GM12874 (cell line): ENCODE measurements at regions not wholly inside any gene's neighbourhood (a gene's known extent, or its start where the extent isn't known, plus 50 kb on each side); places are given as distances from the start of the nearest gene placed in this dataset.

Experiments used
- TF ChIP-seq, protein P1 (sequence below): IDR thresholded peaks from 2 replicates; pipeline ENCODE4 v1.5.1; 2011; ENCODE audit warnings: low read depth, mild to moderate bottlenecking, control low read depth, low read length, moderate library complexity; ENCODE audit not compliant: insufficient read depth

DNA sequence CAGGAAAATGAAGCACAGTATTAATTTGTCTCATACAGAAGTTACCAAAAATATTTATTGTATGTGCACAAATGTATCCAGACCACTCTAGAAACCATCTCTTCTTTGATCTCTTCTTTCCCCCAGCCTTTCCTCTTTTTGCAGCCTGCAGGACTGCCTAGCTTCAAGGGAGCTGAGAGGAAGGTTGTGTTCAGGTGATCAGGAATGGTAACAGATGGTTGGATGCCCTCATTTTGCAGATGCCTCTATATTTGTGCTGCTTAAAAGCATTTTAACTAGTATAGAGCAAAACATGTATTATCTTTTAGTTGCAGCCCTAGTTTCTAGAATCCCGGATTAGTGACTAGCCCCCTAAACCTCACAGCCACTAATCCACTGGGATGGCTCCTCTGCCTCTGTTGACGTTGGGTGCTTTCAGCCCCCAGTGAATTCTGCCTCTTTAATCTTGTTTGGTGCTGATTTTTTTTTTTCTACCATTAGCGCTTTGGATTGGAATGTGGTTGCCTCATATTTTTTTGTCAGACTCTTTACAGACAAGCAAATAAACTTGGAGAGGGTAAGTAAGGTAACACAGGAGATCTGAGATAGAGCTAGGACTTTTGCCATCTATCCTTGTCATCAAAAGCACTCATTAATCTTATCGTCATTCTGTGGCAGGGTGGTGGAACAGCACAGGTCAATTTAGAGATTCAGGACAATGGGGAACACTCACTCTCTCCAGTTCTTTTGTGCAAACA lies 103.8 kb upstream of the NDUFV2 start:
- TF ChIP-seq, protein P1, sequence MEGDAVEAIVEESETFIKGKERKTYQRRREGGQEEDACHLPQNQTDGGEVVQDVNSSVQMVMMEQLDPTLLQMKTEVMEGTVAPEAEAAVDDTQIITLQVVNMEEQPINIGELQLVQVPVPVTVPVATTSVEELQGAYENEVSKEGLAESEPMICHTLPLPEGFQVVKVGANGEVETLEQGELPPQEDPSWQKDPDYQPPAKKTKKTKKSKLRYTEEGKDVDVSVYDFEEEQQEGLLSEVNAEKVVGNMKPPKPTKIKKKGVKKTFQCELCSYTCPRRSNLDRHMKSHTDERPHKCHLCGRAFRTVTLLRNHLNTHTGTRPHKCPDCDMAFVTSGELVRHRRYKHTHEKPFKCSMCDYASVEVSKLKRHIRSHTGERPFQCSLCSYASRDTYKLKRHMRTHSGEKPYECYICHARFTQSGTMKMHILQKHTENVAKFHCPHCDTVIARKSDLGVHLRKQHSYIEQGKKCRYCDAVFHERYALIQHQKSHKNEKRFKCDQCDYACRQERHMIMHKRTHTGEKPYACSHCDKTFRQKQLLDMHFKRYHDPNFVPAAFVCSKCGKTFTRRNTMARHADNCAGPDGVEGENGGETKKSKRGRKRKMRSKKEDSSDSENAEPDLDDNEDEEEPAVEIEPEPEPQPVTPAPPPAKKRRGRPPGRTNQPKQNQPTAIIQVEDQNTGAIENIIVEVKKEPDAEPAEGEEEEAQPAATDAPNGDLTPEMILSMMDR = no peak

DNA sequence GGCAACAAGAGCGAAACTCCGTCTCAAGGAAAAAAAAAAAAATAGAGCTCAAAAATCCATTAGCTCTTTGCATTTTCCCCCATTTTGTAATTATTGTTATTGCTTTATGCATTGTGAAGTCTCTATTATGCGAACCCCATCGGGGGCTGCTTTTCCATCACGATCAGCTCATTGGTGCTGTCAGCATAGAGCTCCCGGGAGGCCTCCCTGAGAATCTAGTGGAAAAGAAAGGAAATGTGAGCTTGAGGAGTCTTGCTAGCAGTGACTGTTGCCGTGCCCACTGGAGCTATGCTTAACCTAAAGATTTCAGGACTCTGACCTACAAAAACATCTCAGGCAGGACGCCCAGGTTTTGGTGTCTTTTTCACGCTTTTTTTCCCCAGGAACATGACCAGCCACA lies 102.6 kb upstream of the NDUFV2 start:
- TF ChIP-seq, protein P1 = no peak

DNA sequence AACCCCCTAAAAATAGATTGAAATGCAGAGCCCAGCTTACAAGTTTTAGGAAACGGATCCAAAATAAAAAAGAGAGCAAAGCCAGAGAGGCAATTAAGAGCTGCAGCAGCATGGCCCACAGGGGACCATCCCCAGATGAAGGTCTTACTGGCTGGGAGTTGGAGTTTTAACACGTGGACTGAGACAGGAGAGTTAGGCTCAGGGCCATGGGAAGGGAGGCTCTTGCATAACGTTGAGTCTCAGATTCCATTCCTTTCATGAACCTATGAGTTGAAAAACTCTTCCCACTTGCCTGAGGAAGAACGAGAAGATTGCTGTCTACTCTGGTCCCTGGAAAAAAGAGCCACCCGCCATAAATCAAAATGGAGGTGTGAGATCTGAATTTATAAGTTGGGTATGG lies 101.8 kb upstream of the NDUFV2 start:
- TF ChIP-seq, protein P1 = no peak

DNA sequence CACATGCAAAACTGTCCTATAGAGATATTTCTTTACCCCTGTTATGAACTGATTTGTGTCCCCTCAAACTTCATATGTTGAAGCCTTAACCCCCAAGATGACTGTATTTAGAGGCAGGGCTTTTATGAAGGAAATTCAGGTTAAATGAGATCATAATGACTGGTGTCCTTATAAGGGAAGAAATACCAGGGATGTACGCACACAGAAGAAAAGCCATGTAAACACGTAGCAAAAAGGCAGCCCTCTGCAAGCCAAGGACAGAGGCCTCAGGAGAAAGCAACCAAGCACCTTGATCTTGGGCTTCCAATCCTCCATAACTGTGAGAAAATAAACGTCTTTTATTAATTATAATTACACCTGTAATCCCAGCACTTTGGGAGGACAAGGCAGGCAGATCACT lies 101.3 kb upstream of the NDUFV2 start:
- TF ChIP-seq, protein P1 = no peak

DNA sequence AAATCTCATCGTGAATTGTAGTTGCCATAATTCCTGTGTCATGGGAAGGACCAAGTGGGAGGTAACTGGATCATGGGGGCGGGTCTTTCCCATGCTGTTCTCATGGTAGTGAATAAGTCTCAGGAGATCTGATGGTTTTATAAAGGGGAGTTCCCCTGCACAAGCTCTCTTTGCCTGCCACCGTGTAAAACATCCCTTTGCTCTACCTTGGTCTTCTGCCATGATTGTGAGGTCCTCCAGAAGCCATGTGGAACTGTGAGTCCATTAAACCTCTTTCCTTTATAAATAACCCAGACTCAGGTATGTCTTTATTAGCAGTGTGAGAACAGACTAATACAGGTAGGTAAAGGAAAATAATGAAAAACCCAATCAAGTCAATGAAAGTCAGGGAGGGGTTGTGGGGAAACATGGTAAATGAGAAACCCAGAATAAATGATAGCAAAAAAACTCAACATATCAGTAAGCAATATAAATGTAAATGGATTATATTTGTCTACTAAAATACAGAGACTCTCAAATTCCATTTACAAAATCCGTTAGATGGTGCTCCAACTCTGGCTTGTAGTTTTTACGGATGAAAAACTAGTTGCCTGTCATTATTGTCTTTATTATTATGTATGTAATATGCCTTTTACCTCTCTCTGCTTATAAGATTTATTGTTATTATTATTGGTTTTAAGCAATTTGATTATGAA lies 98.9 kb upstream of the NDUFV2 start:
- TF ChIP-seq, protein P1 = no peak

DNA sequence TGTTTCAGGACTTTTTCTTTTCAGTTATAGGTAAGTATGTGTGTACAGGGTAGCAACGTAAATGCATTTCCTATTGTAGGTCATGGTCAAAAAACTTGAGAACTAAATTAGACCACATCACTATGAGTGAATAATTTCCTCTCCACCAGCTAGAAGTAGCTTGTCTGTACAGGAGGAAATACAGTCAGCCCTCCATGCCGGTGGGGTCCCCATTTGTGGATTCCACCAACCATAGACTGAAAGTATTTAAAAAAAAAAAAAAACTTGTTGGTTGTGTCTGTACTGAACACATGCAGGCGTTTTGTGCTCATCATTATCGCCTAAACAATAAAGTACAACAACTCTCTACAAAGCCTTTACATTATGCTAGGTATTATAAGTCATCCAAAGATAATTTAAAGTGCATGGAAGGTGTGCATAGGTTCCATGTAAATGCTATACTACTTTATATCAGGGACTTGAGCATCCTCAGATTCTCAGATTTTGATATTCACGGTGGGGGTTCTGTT lies 94.2 kb upstream of the NDUFV2 start:
- TF ChIP-seq, protein P1 = no peak

DNA sequence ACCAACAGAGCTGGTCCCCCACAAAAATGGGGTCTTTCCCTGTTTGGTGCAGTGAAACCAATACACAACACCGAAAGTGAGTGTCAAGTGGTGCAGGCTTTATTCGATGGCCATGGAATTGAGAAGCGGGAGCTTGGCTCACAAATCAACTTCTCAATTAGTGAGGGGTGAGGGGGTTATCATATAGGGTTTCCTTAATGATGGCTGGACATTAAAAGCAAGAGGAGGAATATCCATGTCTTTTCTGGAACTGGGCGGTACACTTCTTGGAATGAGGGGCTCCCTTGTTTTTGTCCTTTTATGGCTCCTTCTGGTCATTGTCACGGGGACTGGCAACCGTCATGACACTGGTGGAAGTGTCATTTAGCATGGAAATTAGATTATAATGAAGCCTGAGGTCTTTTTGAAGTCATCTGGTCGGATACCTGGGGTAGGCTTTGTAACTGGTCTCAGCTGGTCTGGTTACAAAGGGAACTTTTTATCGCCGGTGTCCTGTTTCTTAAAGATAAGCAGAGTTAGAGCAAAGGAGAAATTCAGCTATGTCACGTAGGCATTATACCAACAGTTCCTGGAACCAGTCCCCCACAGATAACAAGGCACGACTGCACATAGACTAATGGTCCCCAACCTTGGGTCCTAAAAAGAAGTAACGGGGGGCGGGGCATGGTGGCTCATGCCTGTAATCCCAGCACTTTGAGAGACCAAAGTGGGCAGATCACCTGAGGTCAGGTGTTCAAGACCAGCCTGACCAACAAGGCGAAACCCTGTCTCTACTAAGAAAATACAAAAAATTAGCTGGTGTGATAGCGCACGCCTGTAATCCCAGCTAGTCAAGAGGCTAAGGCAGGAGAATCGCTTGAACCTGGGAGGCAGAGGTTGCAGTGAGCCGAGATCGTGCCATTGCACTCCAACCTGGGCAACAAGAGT lies 93.5 kb upstream of the NDUFV2 start:
- TF ChIP-seq, protein P1 = no peak
